ENCODE measurements at regions not wholly inside any gene's neighbourhood (a gene's known extent, or its start where the extent isn't known, plus 50 kb on each side); places are given as distances from the start of the nearest gene placed in this dataset.

DNA sequence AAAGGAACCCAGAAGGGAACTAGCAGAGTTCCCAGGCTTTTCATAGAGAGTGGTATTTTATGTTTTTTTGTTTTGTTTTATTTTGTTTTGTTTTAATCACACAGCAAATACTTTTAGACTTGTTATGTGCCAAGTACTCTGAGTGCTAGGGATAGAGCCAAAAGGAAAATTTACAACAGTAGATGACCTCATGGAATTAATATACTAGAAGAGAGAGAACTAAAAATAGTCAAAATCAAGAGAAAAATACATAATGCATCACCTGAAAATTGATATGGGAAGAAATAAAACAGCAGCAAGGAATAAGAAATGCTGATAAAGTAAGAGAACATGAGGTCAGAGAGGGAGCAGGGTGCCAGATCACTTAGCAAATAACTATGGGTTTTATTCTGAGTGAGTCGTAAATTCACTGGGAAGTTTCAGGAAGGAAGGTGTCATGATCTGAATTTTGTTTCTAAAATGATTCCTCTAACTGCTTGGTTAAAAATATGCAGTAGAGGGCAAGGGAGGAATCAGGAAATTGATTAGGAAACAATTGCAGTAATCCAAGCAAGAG lies 351.0 kb downstream of the ANKRD7 start:
- peaks cover 3 to 8% of the 10 kb centered on the region in 2 donors for H3K9me3 Mint-ChIP-seq
- no peak overlapping the region for H3K27ac ChIP-seq (ENCODE audit: low read length)
- 0% methylated on average over 1 of the region's 1 CpG for WGBS (ENCODE audit: insufficient coverage)
- no peak overlapping the region for H3K27ac Mint-ChIP-seq
- DNase-seq (no peak), ATAC-seq (no peak)
- no peaks in the 10 kb centered on the region for H3K9me3 ChIP-seq (ENCODE audit: control insufficient read depth, insufficient read depth, low read length)
- no peaks in the 10 kb centered on the region for H3K36me3 Mint-ChIP-seq
- H3K4me3 Mint-ChIP-seq, result no peak overlapping the region
- no peaks in the 10 kb centered on the region for H3K4me1 Mint-ChIP-seq
- H3K27me3 Mint-ChIP-seq (ENCODE audit: low read depth in 2 of 2), result no peaks in the 10 kb centered on the region
- no peaks in the 10 kb centered on the region for H3K4me1 ChIP-seq (ENCODE audit: control insufficient read depth, insufficient read depth, low read length)
- H3K4me3 ChIP-seq (ENCODE audit: low read length), result no peak overlapping the region
- H3K27me3 ChIP-seq (ENCODE audit: control insufficient read depth, insufficient read depth, low read length), result no peaks in the 10 kb centered on the region
- intact Hi-C loops (cut with micrococcal nuclease), result no loop called here
- H3K36me3 ChIP-seq (ENCODE audit: control insufficient read depth, insufficient read depth, low read length), result no peaks in the 10 kb centered on the region
- TF ChIP-seq CTCF (IDR thresholded peaks at IDR 0.05), result no peak

DNA sequence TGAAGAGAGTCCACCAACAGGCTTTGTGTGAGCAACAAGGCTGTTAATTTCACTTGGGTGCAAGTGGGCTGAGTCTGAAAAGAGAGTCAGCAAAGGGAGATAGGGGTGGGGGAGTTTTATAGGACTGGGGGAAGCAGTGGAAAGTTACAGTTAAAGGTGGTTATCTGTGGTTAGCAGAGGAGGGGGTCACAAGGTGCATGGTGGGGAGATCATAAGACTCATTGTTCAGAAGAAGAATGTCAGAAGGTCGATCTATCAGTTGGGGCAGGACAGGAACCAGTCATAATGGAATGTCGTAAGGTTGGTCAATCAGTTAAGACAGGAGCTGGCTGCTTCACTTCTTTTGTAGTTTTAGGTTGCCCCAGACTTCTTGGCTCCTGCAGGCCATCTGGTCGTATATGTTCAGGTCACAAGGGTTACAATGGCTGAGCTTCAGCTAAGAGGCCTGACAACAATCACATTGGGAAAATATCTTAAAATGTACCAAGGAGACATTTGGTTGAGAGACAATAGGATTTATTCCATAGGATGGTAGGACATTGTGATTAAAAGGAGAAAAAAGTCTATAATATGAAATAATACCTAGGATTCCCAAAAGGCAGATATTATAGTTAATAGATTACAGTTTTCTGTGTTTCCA lies 356.4 kb downstream of the ANKRD7 start:
- no peaks in the 10 kb centered on the region for H3K27me3 Mint-ChIP-seq (ENCODE audit: low read depth in 2 of 2)
- H3K4me1 Mint-ChIP-seq, result no peaks in the 10 kb centered on the region
- no peak for TF ChIP-seq CTCF (IDR thresholded peaks at IDR 0.05)
- no peak overlapping the region for H3K4me3 Mint-ChIP-seq
- Histone ChIP-seq H3K27me3 (ENCODE audit: control insufficient read depth, insufficient read depth, low read length) (no peaks in the 10 kb centered on the region), H3K27ac (ENCODE audit: low read length) (no peak overlapping the region), H3K4me3 (ENCODE audit: low read length) (no peak overlapping the region), H3K36me3 (ENCODE audit: control insufficient read depth, insufficient read depth, low read length) (no peaks in the 10 kb centered on the region), H3K9me3 (ENCODE audit: control insufficient read depth, insufficient read depth, low read length) (no peaks in the 10 kb centered on the region), H3K4me1 (ENCODE audit: control insufficient read depth, insufficient read depth, low read length) (no peaks in the 10 kb centered on the region)
- DNase-seq (no peak), ATAC-seq (no peak)
- H3K36me3 Mint-ChIP-seq, result no peaks in the 10 kb centered on the region
- intact Hi-C loops (cut with micrococcal nuclease), result no loop called here
- 56% methylated on average over 3 of the region's 3 CpGs for WGBS (ENCODE audit: insufficient coverage)
- peaks cover 2 to 12% of the 10 kb centered on the region in 2 donors for H3K9me3 Mint-ChIP-seq
- H3K27ac Mint-ChIP-seq, result no peak overlapping the region

- peaks cover 16% of the 10 kb centered on the region for H3K9me3 ChIP-seq (ENCODE audit: control insufficient read depth, insufficient read depth, low read length)
- no peaks in the 10 kb centered on the region for H3K4me1 ChIP-seq (ENCODE audit: control insufficient read depth, insufficient read depth, low read length)
- Mint-ChIP-seq H3K27ac (no peak overlapping the region), H3K36me3 (no peaks in the 10 kb centered on the region), H3K4me3 (no peak overlapping the region), H3K9me3 (peaks cover 4 to 19% of the 10 kb centered on the region in 2 donors), H3K4me1 (no peaks in the 10 kb centered on the region), H3K27me3 (ENCODE audit: low read depth in 2 of 2) (no peaks in the 10 kb centered on the region)
- intact Hi-C loops (cut with micrococcal nuclease), result no loop called here
- H3K27ac ChIP-seq (ENCODE audit: low read length), result no peak overlapping the region
- WGBS (ENCODE audit: insufficient coverage), result 90% methylated on average over 1 of the region's 1 CpG
- H3K4me3 ChIP-seq (ENCODE audit: low read length), result no peak overlapping the region
- DNase-seq (no peak), ATAC-seq (no peak)
- TF ChIP-seq CTCF (IDR thresholded peaks at IDR 0.05), result no peak
- H3K36me3 ChIP-seq (ENCODE audit: control insufficient read depth, insufficient read depth, low read length), result no peaks in the 10 kb centered on the region
- no peaks in the 10 kb centered on the region for H3K27me3 ChIP-seq (ENCODE audit: control insufficient read depth, insufficient read depth, low read length)
These were observed 359.1 kb downstream of the ANKRD7 start for GRCh38 chr7:118583641-118584040.

GRCh38 chr7:118586248-118586647 lies 361.7 kb downstream of the ANKRD7 start:
- no peaks in the 10 kb centered on the region for H3K27me3 Mint-ChIP-seq (ENCODE audit: low read depth in 2 of 2)
- DNase-seq (no peak), ATAC-seq (no peak)
- peaks cover 10 to 18% of the 10 kb centered on the region in 2 donors for H3K9me3 Mint-ChIP-seq
- no peaks in the 10 kb centered on the region for H3K27me3 ChIP-seq (ENCODE audit: control insufficient read depth, insufficient read depth, low read length)
- intact Hi-C loops (cut with micrococcal nuclease), result no loop called here
- H3K27ac Mint-ChIP-seq, result no peak overlapping the region
- H3K4me1 Mint-ChIP-seq, result no peaks in the 10 kb centered on the region
- peaks cover 16% of the 10 kb centered on the region for H3K9me3 ChIP-seq (ENCODE audit: control insufficient read depth, insufficient read depth, low read length)
- 76% methylated on average over 1 of the region's 1 CpG for WGBS (ENCODE audit: insufficient coverage)
- TF ChIP-seq CTCF (IDR thresholded peaks at IDR 0.05), result no peak
- H3K36me3 Mint-ChIP-seq, result no peaks in the 10 kb centered on the region
- no peaks in the 10 kb centered on the region for H3K4me1 ChIP-seq (ENCODE audit: control insufficient read depth, insufficient read depth, low read length)
- H3K4me3 ChIP-seq (ENCODE audit: low read length), result no peak overlapping the region
- no peak overlapping the region for H3K4me3 Mint-ChIP-seq
- H3K36me3 ChIP-seq (ENCODE audit: control insufficient read depth, insufficient read depth, low read length), result no peaks in the 10 kb centered on the region
- H3K27ac ChIP-seq (ENCODE audit: low read length), result no peak overlapping the region

Data from natural killer cell (primary cell).